H1 (cell line): ENCODE measurements at regions not wholly inside any gene's neighbourhood (a gene's known extent, or its start where the extent isn't known, plus 50 kb on each side); places are given as distances from the start of the nearest gene placed in this dataset.

Source experiments
- CBX8 ChIP-seq: fragments of 300-800, 300-1000 bp; sonication (generic); IDR thresholded peaks from 2 replicates; pipeline ENCODE4 v1.7.1; 2016; ENCODE audit warnings: low read depth, low read length, borderline replicate concordance
- CHD7 ChIP-seq: fragments of 300-600 bp; sonication (generic); IDR thresholded peaks from 2 replicates; pipeline ENCODE4 v1.7.1; 2012; ENCODE audit warnings: low read length, moderate library complexity, mild to moderate bottlenecking, inconsistent platforms; ENCODE audit not compliant: insufficient replicate concordance
- KDM1A ChIP-seq: fragments of 200-600, 300-600 bp; sonication (generic); IDR thresholded peaks from 2 replicates; pipeline ENCODE4 v1.7.1; 2016; ENCODE audit warnings: mild to moderate bottlenecking, low read length, borderline replicate concordance
- RNF2 ChIP-seq: fragments of 200-900, 300-1000 bp; sonication (generic); IDR thresholded peaks from 2 replicates; pipeline ENCODE4 v1.7.1; 2016; ENCODE audit warnings: borderline replicate concordance, low read depth, mild to moderate bottlenecking, antibody characterized with exemption, low read length; ENCODE audit not compliant: poor library complexity, severe bottlenecking; ENCODE audit errors: missing control alignments
- SIX5 ChIP-seq: IDR thresholded peaks from 2 replicates; pipeline ENCODE4 v1.6.1; 2011; ENCODE audit warnings: mild to moderate bottlenecking, low read depth, low read length
- SP4 ChIP-seq: IDR thresholded peaks from 2 replicates; pipeline ENCODE4 v1.6.1; 2012; ENCODE audit warnings: low read length, inconsistent platforms

DNA sequence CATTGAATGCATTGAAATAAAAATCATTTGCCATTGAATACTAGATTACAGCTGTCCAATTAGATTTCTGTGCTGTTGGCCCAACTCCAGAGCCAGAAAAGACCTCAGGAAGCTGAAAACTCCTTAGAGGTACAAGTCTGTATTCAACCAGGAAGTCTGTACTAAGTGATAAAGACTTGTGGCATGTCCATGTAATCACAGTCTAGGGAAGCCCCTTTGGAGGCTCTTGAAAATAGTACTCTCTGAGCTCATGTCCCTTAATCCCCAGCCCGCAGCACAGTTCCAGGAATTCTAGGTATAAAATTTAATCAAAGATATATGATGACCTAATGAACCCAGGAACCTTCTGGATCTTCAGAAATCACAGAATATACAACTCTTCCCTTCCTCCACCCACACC is 279.4 kb downstream of the RSL24D1 start (continued):
- TF ChIP-seq CHD7 (no peak), SIX5 (no peak), SP4 (no peak), RNF2 (no peak), CBX8 (no peak), KDM1A (no peak)
- TF ChIP-seq, all 59 proteins: peak for 0
